Liver (tissue), 8 donors: ENCODE measurements at regions not wholly inside any gene's neighbourhood (a gene's known extent, or its start where the extent isn't known, plus 50 kb on each side); places are given as distances from the start of the nearest gene placed in this dataset.

Experiments
- DNase-seq: peaks from one replicate; pipeline ENCODE4 v3.0.0-alpha.2; 2017; ENCODE audit warnings: low spot score
- H3K27ac ChIP-seq, 2 donors: one replicate each; pipeline ENCODE4 v1.7.0; 2013; ENCODE audit warnings: inconsistent platforms in 2 of 2, low read length in 2 of 2, control low read depth in 1 of 2, low read depth in 1 of 2, mild to moderate bottlenecking in 1 of 2
- H3K27me3 ChIP-seq, 4 donors: one replicate each; pipeline versions ENCODE4 v1.6.1 to v1.7.0; 2013; ENCODE audit warnings: low read length in 3 of 4, inconsistent platforms in 1 of 4, mild to moderate bottlenecking in 1 of 4, moderate library complexity in 1 of 4; ENCODE audit not compliant: control insufficient read depth in 4 of 4, insufficient read depth in 4 of 4
- H3K36me3 ChIP-seq, 4 donors: one replicate each; pipeline versions ENCODE4 v1.6.1 to v1.7.0; 2013; ENCODE audit warnings: low read length in 3 of 4, mild to moderate bottlenecking in 3 of 4, low read depth in 1 of 4, moderate library complexity in 1 of 4; ENCODE audit not compliant: control insufficient read depth in 4 of 4, insufficient read depth in 3 of 4
- H3K4me1 ChIP-seq, 4 donors: one replicate each; pipeline versions ENCODE4 v1.6.1 to v1.7.0; 2013; ENCODE audit warnings: low read length in 3 of 4, mild to moderate bottlenecking in 3 of 4, moderate library complexity in 1 of 4; ENCODE audit not compliant: control insufficient read depth in 4 of 4, insufficient read depth in 4 of 4
- H3K4me3 ChIP-seq, 3 donors: one replicate each; pipeline versions ENCODE4 v1.6.1 to v1.7.0; 2013; ENCODE audit warnings: low read length in 3 of 3, control low read depth in 1 of 3, low read depth in 1 of 3, mild to moderate bottlenecking in 1 of 3
- H3K9ac ChIP-seq, 2 donors: one replicate each; pipeline ENCODE4 v1.7.0; 2013; ENCODE audit warnings: low read length in 2 of 2, mild to moderate bottlenecking in 2 of 2, moderate library complexity in 2 of 2, control low read depth in 1 of 2, low read depth in 1 of 2
- H3K9me3 ChIP-seq, 4 donors: one replicate each; pipeline versions ENCODE4 v1.6.1 to v1.7.0; 2013; ENCODE audit warnings: low read length in 3 of 4; ENCODE audit not compliant: control insufficient read depth in 4 of 4
- EGR1 ChIP-seq, 2 donors: IDR thresholded peaks; 2 replicates each; pipeline ENCODE4 v1.6.1; 2016 to 2018; ENCODE audit warnings: antibody characterized with exemption in 2 of 2, low read depth in 2 of 2
- FOXA1 ChIP-seq: IDR thresholded peaks from 2 replicates; pipeline ENCODE4 v1.6.1; 2016; ENCODE audit warnings: antibody characterized with exemption
- FOXA2 ChIP-seq: IDR thresholded peaks from 2 replicates; pipeline ENCODE4 v1.6.1; 2016; ENCODE audit warnings: antibody characterized with exemption
- HNF4A ChIP-seq, 2 donors: conservative IDR thresholded peaks; 2 replicates each; pipeline ENCODE4 v1.6.1; 2016; ENCODE audit warnings: antibody characterized with exemption in 2 of 2, mild to moderate bottlenecking in 2 of 2
- HNF4G ChIP-seq: IDR thresholded peaks from 2 replicates; pipeline ENCODE4 v1.6.1; 2016; ENCODE audit warnings: antibody characterized with exemption
- JUND ChIP-seq, 2 donors: IDR thresholded peaks; 2 replicates each; pipeline ENCODE4 v1.6.1; 2016; ENCODE audit warnings: antibody characterized with exemption in 2 of 2
- NR2F2 ChIP-seq: IDR thresholded peaks from 2 replicates; pipeline ENCODE4 v1.6.1; 2016; ENCODE audit warnings: antibody characterized with exemption
- RAD21 ChIP-seq, 2 donors: IDR thresholded peaks; 2 replicates each; pipeline ENCODE4 v1.6.1; 2016; ENCODE audit warnings: antibody characterized with exemption in 2 of 2, mild to moderate bottlenecking in 2 of 2
- RXRA ChIP-seq, 2 donors: IDR thresholded peaks; 2 replicates each; pipeline ENCODE4 v1.6.1; 2017 to 2018; ENCODE audit warnings: antibody characterized with exemption in 2 of 2, mild to moderate bottlenecking in 1 of 2
- SP1 ChIP-seq: IDR thresholded peaks from 2 replicates; pipeline ENCODE4 v1.6.1; 2018; ENCODE audit warnings: antibody characterized with exemption, mild to moderate bottlenecking
- TAF1 ChIP-seq: conservative IDR thresholded peaks from 2 replicates; pipeline ENCODE4 v1.6.1; 2016; ENCODE audit warnings: antibody characterized with exemption, mild to moderate bottlenecking
- YY1 ChIP-seq: IDR thresholded peaks from 2 replicates; pipeline ENCODE4 v1.6.1; 2016; ENCODE audit warnings: antibody characterized with exemption, mild to moderate bottlenecking
- WGBS: extraction: QIAGEN DNeasy Blood & Tissue Kit; methylation state at CpG from one replicate; pipeline ENCODE4 v1.1.7; 2013; 5-methylcytosine and 5-hydroxymethylcytosine counted together
- TF ChIP-seq, protein P1 (sequence below): fragments of 150-350 bp; IDR thresholded peaks from 2 replicates; pipeline ENCODE4 v1.5.1; 2017; ENCODE audit warnings: improper control_type of control experiment, low read depth, low read length; ENCODE audit not compliant: missing input control
- TF ChIP-seq, protein P2 (sequence below): IDR thresholded peaks from 2 replicates; pipeline ENCODE4 v1.6.1; 2016; ENCODE audit warnings: antibody characterized with exemption, mild to moderate bottlenecking
- TF ChIP-seq, protein P3 (sequence below): IDR thresholded peaks from 2 replicates; pipeline ENCODE4 v1.6.1; 2016; ENCODE audit warnings: antibody characterized with exemption
- TF ChIP-seq, protein P4 (sequence below): IDR thresholded peaks from 2 replicates; pipeline ENCODE4 v1.6.1; 2016; ENCODE audit warnings: antibody characterized with exemption
- TF ChIP-seq, protein P5 (sequence below): IDR thresholded peaks from 2 replicates; pipeline ENCODE4 v1.6.1; 2016; ENCODE audit warnings: antibody characterized with exemption
- donor health status: healthy.
- donor health status: healthy.
- donor health status: healthy.
- donor health status: healthy.
- donor health status: healthy.

DNA sequence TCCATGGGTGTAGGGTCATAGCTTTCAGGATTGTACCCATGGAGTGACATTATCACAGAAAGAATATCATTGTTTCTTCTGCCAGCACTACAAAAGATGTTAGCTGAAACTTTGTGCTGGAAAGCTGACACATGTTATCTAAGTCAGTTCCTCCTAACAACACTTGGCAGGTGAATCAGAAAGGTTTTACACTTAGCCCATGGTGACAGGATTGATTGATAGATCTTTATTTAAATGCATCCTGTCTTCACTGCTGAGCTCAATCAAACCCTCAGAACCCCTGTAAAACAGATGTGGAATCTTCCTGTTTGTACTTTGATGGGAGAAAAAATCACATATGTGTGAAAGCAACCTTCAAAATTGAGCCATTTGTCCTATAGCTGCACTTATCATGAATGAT, 811.5 kb upstream of the ANO3 start:
- H3K27me3 ChIP-seq: no peaks in the 10 kb centered on the region
- TF ChIP-seq FOXA1 (no peak), FOXA2 (no peak), RXRA (IDR thresholded peaks at IDR 0.05) (no peak), TAF1 (no peak), SP1 (no peak)
- no peak overlapping the region for H3K4me3 ChIP-seq
- no peak overlapping the region for H3K9ac ChIP-seq
- no peak overlapping the region for H3K27ac ChIP-seq
- H3K36me3 ChIP-seq: no peaks in the 10 kb centered on the region
- H3K9me3 ChIP-seq: no peaks in the 10 kb centered on the region
- H3K4me1 ChIP-seq: no peaks in the 10 kb centered on the region
- DNase-seq: no peak

DNA sequence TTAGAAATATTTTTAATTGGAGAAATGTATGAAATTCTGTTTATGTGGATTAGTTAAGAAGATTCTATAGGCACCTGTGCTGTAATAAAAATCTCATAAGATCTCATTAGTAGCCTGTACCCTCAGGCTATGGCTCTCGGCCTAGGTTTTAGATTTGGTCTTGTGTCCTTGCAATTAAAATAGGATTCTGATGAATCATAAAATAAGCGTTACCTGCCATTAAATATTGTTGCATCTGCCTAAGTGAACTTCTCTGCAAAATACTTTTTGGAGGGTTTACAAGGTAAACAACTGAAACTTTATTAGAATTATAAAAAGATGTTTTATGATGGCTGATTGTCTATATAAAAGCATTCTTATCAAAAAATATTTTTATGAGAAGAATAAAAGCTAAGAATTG, 804.1 kb upstream of the ANO3 start:
- H3K4me3 ChIP-seq: no peak overlapping the region
- H3K9ac ChIP-seq: no peak overlapping the region
- no peaks in the 10 kb centered on the region for H3K36me3 ChIP-seq
- WGBS: 81% methylated on average over 2 of the region's 2 CpGs
- H3K27me3 ChIP-seq: no peaks in the 10 kb centered on the region
- TF ChIP-seq, protein P1, sequence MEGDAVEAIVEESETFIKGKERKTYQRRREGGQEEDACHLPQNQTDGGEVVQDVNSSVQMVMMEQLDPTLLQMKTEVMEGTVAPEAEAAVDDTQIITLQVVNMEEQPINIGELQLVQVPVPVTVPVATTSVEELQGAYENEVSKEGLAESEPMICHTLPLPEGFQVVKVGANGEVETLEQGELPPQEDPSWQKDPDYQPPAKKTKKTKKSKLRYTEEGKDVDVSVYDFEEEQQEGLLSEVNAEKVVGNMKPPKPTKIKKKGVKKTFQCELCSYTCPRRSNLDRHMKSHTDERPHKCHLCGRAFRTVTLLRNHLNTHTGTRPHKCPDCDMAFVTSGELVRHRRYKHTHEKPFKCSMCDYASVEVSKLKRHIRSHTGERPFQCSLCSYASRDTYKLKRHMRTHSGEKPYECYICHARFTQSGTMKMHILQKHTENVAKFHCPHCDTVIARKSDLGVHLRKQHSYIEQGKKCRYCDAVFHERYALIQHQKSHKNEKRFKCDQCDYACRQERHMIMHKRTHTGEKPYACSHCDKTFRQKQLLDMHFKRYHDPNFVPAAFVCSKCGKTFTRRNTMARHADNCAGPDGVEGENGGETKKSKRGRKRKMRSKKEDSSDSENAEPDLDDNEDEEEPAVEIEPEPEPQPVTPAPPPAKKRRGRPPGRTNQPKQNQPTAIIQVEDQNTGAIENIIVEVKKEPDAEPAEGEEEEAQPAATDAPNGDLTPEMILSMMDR: no peak
- no peak for TF ChIP-seq HNF4A (conservative IDR thresholded peaks at IDR 0.05)
- TF ChIP-seq, protein P2, sequence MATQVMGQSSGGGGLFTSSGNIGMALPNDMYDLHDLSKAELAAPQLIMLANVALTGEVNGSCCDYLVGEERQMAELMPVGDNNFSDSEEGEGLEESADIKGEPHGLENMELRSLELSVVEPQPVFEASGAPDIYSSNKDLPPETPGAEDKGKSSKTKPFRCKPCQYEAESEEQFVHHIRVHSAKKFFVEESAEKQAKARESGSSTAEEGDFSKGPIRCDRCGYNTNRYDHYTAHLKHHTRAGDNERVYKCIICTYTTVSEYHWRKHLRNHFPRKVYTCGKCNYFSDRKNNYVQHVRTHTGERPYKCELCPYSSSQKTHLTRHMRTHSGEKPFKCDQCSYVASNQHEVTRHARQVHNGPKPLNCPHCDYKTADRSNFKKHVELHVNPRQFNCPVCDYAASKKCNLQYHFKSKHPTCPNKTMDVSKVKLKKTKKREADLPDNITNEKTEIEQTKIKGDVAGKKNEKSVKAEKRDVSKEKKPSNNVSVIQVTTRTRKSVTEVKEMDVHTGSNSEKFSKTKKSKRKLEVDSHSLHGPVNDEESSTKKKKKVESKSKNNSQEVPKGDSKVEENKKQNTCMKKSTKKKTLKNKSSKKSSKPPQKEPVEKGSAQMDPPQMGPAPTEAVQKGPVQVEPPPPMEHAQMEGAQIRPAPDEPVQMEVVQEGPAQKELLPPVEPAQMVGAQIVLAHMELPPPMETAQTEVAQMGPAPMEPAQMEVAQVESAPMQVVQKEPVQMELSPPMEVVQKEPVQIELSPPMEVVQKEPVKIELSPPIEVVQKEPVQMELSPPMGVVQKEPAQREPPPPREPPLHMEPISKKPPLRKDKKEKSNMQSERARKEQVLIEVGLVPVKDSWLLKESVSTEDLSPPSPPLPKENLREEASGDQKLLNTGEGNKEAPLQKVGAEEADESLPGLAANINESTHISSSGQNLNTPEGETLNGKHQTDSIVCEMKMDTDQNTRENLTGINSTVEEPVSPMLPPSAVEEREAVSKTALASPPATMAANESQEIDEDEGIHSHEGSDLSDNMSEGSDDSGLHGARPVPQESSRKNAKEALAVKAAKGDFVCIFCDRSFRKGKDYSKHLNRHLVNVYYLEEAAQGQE: no peak
- no peak for TF ChIP-seq EGR1 (IDR thresholded peaks at IDR 0.05; ENCODE audit: low read depth in 2 of 2)
- no peak for TF ChIP-seq RAD21 (IDR thresholded peaks at IDR 0.05)
- no peak for TF ChIP-seq JUND (IDR thresholded peaks at IDR 0.05)
- TF ChIP-seq SP1: no peak
- no peak for TF ChIP-seq YY1
- no peak for TF ChIP-seq FOXA2
- TF ChIP-seq, protein P3, sequence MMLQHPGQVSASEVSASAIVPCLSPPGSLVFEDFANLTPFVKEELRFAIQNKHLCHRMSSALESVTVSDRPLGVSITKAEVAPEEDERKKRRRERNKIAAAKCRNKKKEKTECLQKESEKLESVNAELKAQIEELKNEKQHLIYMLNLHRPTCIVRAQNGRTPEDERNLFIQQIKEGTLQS: no peak
- no peak for TF ChIP-seq FOXA1
- TF ChIP-seq, protein P4, sequence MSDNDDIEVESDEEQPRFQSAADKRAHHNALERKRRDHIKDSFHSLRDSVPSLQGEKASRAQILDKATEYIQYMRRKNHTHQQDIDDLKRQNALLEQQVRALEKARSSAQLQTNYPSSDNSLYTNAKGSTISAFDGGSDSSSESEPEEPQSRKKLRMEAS: no peak
- no peak for TF ChIP-seq RXRA (IDR thresholded peaks at IDR 0.05)
- TF ChIP-seq TAF1: no peak
- TF ChIP-seq, protein P5, sequence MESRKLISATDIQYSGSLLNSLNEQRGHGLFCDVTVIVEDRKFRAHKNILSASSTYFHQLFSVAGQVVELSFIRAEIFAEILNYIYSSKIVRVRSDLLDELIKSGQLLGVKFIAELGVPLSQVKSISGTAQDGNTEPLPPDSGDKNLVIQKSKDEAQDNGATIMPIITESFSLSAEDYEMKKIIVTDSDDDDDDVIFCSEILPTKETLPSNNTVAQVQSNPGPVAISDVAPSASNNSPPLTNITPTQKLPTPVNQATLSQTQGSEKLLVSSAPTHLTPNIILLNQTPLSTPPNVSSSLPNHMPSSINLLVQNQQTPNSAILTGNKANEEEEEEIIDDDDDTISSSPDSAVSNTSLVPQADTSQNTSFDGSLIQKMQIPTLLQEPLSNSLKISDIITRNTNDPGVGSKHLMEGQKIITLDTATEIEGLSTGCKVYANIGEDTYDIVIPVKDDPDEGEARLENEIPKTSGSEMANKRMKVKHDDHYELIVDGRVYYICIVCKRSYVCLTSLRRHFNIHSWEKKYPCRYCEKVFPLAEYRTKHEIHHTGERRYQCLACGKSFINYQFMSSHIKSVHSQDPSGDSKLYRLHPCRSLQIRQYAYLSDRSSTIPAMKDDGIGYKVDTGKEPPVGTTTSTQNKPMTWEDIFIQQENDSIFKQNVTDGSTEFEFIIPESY: no peak
- no peak for TF ChIP-seq HNF4G
- no peak for TF ChIP-seq NR2F2
- H3K27ac ChIP-seq: no peak overlapping the region
- H3K4me1 ChIP-seq: no peaks in the 10 kb centered on the region
- DNase-seq: no peak
- no peaks in the 10 kb centered on the region for H3K9me3 ChIP-seq
